ENCODE measurements at regions not wholly inside any gene's neighbourhood (a gene's known extent, or its start where the extent isn't known, plus 50 kb on each side); places are given as distances from the start of the nearest gene placed in this dataset.

GRCh38 chr7:124413029-124413428 lies 352.6 kb downstream of the GPR37 start:
- no peak for DNase-seq

DNA sequence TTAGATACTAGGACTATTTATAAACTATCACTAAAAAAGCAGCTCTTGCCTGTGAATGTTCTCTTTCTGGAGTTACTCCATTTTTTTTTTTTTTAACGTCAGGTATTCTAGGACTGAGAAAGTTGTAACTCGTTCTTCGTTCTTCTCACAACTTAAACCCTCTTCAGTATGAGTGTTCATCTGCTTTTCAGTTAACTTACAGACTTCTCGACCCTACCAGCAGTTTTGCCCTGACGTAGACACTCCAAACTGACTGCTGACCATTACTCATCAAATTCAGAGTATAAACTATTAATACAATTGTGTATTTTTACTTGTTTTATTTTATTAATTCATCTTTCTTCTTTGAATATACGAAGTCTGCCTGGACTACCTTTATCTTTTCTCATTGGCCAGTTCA lies 353.1 kb downstream of the GPR37 start:
- DNase-seq, result no peak

GRCh38 chr7:124411796-124412195 lies 353.8 kb downstream of the GPR37 start:
- no peak for DNase-seq

- no peak for DNase-seq
These were observed 362.0 kb downstream of the GPR37 start for GRCh38 chr7:124403587-124403986.

GRCh38 chr7:124403112-124403511 lies 362.5 kb downstream of the GPR37 start:
- DNase-seq, result no peak

DNA sequence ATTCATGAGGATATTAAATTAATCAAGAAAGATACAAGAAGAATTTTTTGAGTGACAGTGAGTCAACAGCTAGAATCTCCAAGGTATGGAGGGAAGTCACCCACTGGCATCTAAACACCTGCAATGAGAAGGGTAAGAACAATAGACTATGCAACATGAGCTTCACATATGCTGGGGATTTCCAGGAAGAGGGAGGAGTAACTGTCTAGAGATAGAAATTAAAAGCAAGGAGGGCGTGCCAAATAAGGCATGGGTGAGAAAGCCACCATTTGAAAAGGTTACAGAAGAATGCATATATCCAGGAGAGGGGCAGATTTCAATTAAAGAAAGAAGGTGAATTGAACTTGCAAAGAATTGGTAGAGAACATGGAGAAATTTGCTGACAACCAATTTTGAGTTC lies 365.7 kb downstream of the GPR37 start:
- DNase-seq, result no peak

GRCh38 chr7:124398937-124399552 lies 366.2 kb upstream of the TMEM229A start:
- no peak for DNase-seq

GRCh38 chr7:124397134-124397533 lies 364.3 kb upstream of the TMEM229A start:
- no peak for DNase-seq

DNA sequence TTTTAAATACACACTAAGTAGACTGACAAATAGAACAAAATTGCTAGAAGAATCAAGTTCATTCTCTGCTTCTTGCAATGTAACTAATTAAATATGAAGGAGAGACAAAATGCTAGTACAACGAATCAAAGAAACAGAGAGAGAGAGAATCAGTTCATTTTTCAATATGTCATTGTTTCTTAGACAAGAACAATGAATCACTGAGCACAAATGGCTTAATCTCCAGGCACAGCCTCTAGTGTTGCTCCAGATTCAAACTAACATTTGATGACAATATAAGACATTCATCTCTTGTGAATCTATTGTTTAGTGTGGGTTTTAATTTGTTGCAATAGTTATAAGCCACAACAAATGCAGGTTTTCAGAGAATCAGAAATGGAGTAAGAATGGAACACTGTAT lies 357.4 kb upstream of the TMEM229A start:
- no peak for DNase-seq

DNA sequence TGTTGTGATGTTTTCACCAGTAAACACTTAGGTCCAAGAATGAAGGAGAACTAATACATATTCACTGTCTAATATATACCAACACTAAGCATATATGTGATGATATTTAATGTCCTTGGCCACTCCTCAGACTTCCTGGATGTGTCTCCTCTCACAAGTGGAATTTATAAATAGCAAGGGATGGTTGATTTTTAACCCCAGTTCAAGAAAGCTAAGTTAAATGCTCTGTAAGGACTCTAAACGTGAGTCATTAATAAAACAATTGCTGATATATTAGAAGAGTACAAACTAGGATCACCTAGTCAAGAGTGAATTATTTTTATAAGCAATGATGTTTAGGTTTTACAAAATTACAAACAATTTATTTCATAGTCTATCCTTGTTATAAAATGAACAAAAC lies 355.9 kb upstream of the TMEM229A start:
- no peak for DNase-seq

DNA sequence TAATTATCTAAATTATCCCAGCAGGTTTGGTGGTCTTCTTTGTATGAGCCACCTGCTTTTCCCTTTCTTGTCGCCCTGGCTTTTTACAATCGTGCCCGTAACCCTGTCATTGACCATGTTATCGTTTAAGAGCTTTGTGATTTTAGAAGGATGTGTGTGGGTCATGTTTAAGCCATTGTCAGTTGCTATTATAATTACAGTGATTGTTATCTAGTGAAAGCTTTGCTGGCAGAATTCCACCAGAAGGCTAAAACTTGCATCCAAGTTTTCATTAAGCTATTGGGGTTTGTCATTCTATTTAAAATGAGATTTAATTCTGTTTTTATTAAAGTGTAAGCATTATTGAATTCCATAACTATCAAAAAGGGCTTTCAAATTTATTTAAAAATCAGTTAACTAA lies 354.2 kb upstream of the TMEM229A start:
- DNase-seq, result no peak

GRCh38 chr7:124379296-124379695 lies 346.4 kb upstream of the TMEM229A start:
- DNase-seq, result no peak

DNA sequence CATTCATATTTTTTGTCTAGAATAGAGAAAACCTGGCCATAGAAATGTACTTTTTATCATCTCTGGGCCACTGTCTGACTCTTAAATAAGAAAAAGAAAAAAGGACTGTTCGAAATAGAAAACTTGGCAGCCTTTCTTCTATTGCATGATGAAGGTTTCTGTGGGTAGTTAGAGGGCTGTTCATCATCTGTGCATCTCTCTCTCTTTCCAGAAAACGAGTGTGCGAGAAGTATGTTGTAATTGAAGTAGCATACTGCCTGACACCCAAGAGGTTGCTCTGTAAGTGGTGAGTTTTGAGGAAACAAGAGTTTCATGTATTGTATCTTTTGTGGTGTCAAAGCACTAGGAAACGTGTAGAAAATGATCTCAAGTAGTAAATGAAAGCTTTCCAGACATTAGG lies 343.2 kb upstream of the TMEM229A start:
- no peak for DNase-seq

DNA sequence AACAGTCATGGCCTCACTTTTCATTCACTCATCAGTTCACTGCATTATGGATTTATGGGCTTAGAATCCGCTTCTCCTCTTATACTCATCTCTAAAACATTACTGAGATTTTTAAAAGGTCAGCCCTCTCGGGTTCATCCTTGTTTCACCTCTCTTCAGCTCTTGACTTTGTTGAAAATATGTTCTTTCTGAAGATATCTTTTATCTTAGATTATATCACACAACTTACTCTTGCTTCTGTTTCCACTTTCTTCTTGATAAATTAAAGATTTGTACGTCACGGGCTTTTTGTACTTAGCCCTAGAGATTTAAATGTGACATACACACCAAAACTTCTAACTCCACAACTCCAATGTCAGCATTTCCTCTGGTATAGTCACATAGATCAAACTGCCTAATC lies 342.5 kb upstream of the TMEM229A start:
- no peak for DNase-seq

GRCh38 chr7:124369310-124369709 lies 336.4 kb upstream of the TMEM229A start:
- DNase-seq, result no peak

GRCh38 chr7:124366118-124366517 lies 333.3 kb upstream of the TMEM229A start:
- no peak for DNase-seq

DNA sequence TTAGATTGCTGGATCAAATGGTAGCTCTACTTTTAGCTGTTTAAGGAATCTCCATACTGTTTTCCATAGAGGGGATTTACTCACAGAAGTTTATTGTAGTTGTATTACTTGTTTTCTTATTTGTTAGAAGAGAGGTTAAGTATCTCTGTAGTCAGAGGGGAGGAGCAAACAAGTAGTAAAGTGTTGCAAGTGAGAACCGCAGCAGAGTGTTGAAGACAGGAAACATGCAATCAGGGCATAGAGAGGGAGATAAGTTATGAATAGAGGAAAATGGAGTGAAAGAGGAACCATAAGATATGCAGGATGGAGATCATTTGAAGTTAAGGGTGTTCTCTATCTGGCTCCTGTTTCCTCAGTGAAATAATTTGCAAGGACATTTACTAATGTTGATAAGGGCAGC lies 331.4 kb upstream of the TMEM229A start:
- no peak for DNase-seq

GRCh38 chr7:124354201-124354600 lies 321.3 kb upstream of the TMEM229A start:
- DNase-seq, result no peak

GRCh38 chr7:124351950-124352349 lies 319.1 kb upstream of the TMEM229A start:
- no peak for DNase-seq

GRCh38 chr7:124349443-124349842 lies 316.6 kb upstream of the TMEM229A start:
- no peak for DNase-seq

DNA sequence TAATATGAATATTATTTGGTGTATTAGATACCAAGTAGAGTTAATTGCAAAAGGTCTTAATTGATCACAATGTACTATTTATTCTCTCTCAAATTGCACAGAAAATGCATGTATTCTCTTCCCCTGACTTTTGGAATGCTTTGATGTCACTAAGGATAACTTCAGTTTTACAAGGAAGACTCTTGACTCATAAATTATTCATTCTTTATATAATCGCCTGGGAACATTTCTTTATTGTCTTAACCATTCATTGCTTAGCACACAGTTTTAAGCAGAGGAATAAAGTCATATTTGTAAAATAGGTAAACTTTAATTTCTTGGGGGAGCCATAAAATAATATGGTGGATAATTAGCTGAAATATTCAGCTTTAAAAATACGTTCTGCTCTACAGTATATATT lies 306.0 kb upstream of the TMEM229A start:
- no peak for DNase-seq

GRCh38 chr7:124330731-124331407 lies 298.0 kb upstream of the TMEM229A start:
- DNase-seq, result no peak

- no peak for DNase-seq
These were observed 295.9 kb upstream of the TMEM229A start for GRCh38 chr7:124328774-124329173.

- no peak for DNase-seq
These were observed 291.4 kb upstream of the TMEM229A start for GRCh38 chr7:124324262-124324661.

DNA sequence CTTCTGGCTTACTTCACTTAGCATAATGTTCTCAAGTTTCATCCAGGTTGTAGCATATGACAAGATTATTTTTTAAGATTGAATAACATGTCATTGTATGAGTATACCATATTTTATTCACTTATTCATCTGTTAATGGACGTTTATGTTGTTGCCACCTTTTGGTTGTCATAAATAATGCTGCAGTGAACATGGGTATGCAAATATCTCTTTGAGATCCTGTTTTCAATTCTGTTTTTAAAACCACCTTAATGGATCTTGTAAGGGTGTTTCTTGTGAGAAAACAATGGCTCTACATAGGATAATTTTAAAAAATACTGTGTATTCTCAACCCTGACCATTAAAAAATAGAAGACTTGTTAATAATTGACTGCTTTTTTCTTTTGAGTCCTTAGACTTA lies 290.7 kb upstream of the TMEM229A start:
- no peak for DNase-seq

Data from NCI-H510A treated with DMSO at 0.1 percent for 48 hours (cell line).